ENCODE measurements at regions not wholly inside any gene's neighbourhood (a gene's known extent, or its start where the extent isn't known, plus 50 kb on each side); places are given as distances from the start of the nearest gene placed in this dataset.

GRCh38 chr6:8670792-8671191 lies 235.4 kb upstream of the SLC35B3 start:
- Histone ChIP-seq H3K36me3 (no peaks in the 10 kb centered on the region), H3K27me3 (no peaks in the 10 kb centered on the region), H3K27ac (no peak overlapping the region), H3K4me3 (no peak overlapping the region), H3K9me3 (no peaks in the 10 kb centered on the region), H3K4me1 (no peaks in the 10 kb centered on the region)
- DNase-seq (ENCODE audit: low spot score) = no peak
- TF ChIP-seq, protein P1, sequence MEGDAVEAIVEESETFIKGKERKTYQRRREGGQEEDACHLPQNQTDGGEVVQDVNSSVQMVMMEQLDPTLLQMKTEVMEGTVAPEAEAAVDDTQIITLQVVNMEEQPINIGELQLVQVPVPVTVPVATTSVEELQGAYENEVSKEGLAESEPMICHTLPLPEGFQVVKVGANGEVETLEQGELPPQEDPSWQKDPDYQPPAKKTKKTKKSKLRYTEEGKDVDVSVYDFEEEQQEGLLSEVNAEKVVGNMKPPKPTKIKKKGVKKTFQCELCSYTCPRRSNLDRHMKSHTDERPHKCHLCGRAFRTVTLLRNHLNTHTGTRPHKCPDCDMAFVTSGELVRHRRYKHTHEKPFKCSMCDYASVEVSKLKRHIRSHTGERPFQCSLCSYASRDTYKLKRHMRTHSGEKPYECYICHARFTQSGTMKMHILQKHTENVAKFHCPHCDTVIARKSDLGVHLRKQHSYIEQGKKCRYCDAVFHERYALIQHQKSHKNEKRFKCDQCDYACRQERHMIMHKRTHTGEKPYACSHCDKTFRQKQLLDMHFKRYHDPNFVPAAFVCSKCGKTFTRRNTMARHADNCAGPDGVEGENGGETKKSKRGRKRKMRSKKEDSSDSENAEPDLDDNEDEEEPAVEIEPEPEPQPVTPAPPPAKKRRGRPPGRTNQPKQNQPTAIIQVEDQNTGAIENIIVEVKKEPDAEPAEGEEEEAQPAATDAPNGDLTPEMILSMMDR (IDR thresholded peaks at IDR 0.05) = no peak

DNA sequence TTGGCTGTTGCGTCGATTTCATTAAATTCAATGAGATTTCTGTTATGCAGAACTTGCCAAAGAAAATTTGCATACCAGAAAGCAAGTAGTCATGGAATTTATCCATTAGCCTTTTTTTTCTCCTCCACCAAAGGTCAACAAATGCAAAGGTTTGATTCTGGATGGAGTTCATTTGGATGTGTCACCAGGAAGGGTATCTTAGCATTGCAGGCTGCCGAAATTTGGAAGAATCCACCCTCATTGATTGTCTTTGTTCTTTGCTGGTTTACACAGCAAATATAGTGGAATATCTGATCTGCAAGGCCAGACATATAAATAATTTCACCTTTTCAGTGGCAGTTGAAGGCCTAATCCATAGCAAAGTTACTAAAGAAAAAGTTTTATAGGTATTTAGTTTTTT lies 229.4 kb upstream of the SLC35B3 start:
- Histone ChIP-seq H3K4me3 (no peak overlapping the region), H3K4me1 (no peaks in the 10 kb centered on the region), H3K9me3 (no peaks in the 10 kb centered on the region), H3K27ac (no peak overlapping the region), H3K36me3 (no peaks in the 10 kb centered on the region), H3K27me3 (no peaks in the 10 kb centered on the region)
- no peak for DNase-seq (ENCODE audit: low spot score)
- TF ChIP-seq, protein P1 (IDR thresholded peaks at IDR 0.05) = no peak

DNA sequence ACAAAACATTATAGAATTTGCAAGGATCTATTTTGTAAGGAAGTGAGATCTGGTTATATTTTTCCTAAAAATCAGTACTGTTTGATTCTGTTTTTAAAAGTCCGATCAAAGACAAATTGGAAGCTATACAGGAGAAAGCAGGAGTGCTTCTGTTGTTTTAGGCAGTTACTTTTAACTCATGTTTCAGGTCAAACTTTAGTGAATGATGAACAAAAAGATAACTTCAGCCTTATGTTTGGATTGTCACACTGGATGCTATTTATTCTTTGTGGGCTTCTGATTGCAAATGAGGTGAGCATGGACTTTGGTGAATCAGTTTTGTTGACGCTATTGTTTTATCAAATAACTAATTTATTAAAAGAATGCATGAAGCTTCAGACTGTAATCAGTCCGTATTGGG lies 228.7 kb upstream of the SLC35B3 start:
- Histone ChIP-seq H3K27ac (no peak overlapping the region), H3K36me3 (no peaks in the 10 kb centered on the region), H3K4me1 (no peaks in the 10 kb centered on the region), H3K4me3 (no peak overlapping the region), H3K27me3 (no peaks in the 10 kb centered on the region), H3K9me3 (no peaks in the 10 kb centered on the region)
- TF ChIP-seq, protein P1 (IDR thresholded peaks at IDR 0.05) = no peak
- DNase-seq (ENCODE audit: low spot score) = no peak

DNA sequence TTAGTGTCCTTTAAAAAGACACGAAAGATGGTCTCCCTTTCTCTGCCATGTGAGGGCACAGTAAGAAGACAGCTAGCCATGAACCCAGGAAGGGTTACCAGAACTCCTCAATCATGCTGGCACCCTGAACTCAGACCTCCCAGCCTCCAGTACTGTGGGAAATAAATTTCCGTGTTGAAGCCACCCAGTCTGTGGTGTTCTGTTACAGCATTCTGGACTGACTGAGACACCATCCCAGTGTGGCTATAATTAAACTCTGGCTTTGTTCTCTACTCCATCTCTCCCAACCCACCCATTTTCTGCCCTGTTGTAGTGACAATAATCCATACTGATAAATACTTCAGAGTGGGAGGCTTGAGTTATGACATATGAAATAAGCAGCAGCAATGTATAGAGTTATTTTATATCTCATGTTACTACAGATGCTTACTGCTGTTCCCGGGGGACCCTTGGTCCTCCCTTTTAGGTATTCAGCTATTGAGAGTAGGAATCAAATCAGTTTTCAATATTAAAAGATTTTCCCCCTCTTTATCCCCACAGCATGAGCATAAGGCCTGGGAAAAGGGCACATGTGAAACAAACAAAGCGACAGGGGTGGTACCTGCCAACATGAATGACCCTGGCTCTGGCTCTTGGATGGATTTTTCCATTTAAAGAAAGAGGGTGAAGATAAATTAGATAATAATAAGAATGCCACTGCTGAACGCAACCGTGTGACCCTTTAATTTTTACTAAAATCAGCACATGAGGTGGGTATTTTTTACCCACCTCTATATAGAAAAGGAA lies 224.3 kb upstream of the SLC35B3 start:
- Histone ChIP-seq H3K36me3 (no peaks in the 10 kb centered on the region), H3K4me3 (no peak overlapping the region), H3K27ac (no peak overlapping the region), H3K4me1 (no peaks in the 10 kb centered on the region), H3K9me3 (no peaks in the 10 kb centered on the region), H3K27me3 (no peaks in the 10 kb centered on the region)
- DNase-seq (ENCODE audit: low spot score) = no peak
- TF ChIP-seq, protein P1 (IDR thresholded peaks at IDR 0.05) = no peak

GRCh38 chr6:8658416-8658815 lies 223.1 kb upstream of the SLC35B3 start:
- DNase-seq (ENCODE audit: low spot score) = no peak
- H3K4me1 ChIP-seq = no peaks in the 10 kb centered on the region
- no peaks in the 10 kb centered on the region for H3K27me3 ChIP-seq
- TF ChIP-seq, protein P1 (IDR thresholded peaks at IDR 0.05) = no peak
- no peaks in the 10 kb centered on the region for H3K9me3 ChIP-seq
- no peaks in the 10 kb centered on the region for H3K36me3 ChIP-seq
- H3K4me3 ChIP-seq = no peak overlapping the region
- no peak overlapping the region for H3K27ac ChIP-seq

GRCh38 chr6:8657522-8657921 lies 222.2 kb upstream of the SLC35B3 start:
- no peaks in the 10 kb centered on the region for H3K27me3 ChIP-seq
- DNase-seq (ENCODE audit: low spot score) = no peak
- TF ChIP-seq, protein P1 (IDR thresholded peaks at IDR 0.05) = no peak
- no peaks in the 10 kb centered on the region for H3K36me3 ChIP-seq
- no peak overlapping the region for H3K4me3 ChIP-seq
- no peaks in the 10 kb centered on the region for H3K9me3 ChIP-seq
- no peak overlapping the region for H3K27ac ChIP-seq
- no peaks in the 10 kb centered on the region for H3K4me1 ChIP-seq
